ENCODE measurements at regions not wholly inside any gene's neighbourhood (a gene's known extent, or its start where the extent isn't known, plus 50 kb on each side); places are given as distances from the start of the nearest gene placed in this dataset.

- no peak for DNase-seq
- Histone ChIP-seq H3K27me3 (no peaks in the 10 kb centered on the region), H3K4me1 (no peaks in the 10 kb centered on the region), H3K4me3 (ENCODE audit: low read depth, low read length) (no peak overlapping the region), H3K9me3 (0 out of 2 replicates have a peak, but pooled peaks cover 3% of the 10 kb centered on the region), H3K36me3 (no peaks in the 10 kb centered on the region)
- no peak for TF ChIP-seq CTCF (IDR thresholded peaks at IDR 0.05; ENCODE audit: low read depth, low read length)
Measured at GRCh38 chr2:2409481-2409880, 78.4 kb upstream of the MYT1L start.

GRCh38 chr2:2405780-2406179, 74.7 kb upstream of the MYT1L start:
- H3K4me1 ChIP-seq, result no peaks in the 10 kb centered on the region
- no peak for TF ChIP-seq CTCF (IDR thresholded peaks at IDR 0.05; ENCODE audit: low read depth, low read length)

GRCh38 chr2:2400286-2401038, 69.4 kb upstream of the MYT1L start:
- Histone ChIP-seq H3K27me3 (no peaks in the 10 kb centered on the region; the same call in 1 of the 2 replicates), H3K4me3 (ENCODE audit: low read depth, low read length) (no peak overlapping the region), H3K4me1 (0 out of 2 replicates have a peak, but pooled peaks cover 5% of the 10 kb centered on the region), H3K36me3 (no peaks in the 10 kb centered on the region), H3K9me3 (peaks cover 3% of the 10 kb centered on the region; the same call in 1 of the 2 replicates)
- DNase-seq, result peak; percentile 20
- TF ChIP-seq CTCF (IDR thresholded peaks at IDR 0.05; ENCODE audit: low read depth, low read length), result no peak

More at GRCh38 chr2:2405780-2406179, 74.7 kb upstream of the MYT1L start:
- Histone ChIP-seq H3K9me3 (peaks cover 3% of the 10 kb centered on the region; the same call in 1 of the 2 replicates), H3K36me3 (no peaks in the 10 kb centered on the region), H3K27me3 (no peaks in the 10 kb centered on the region; the same call in 1 of the 2 replicates), H3K4me3 (ENCODE audit: low read depth, low read length) (no peak overlapping the region)
- no peak for DNase-seq

GRCh38 chr2:2399396-2399795, 68.3 kb upstream of the MYT1L start:
- H3K4me1 ChIP-seq, result 0 out of 2 replicates have a peak, but pooled peaks cover 5% of the 10 kb centered on the region
- no peaks in the 10 kb centered on the region; the same call in 1 of the 2 replicates for H3K27me3 ChIP-seq
- TF ChIP-seq CTCF (IDR thresholded peaks at IDR 0.05; ENCODE audit: low read depth, low read length), result no peak
- H3K9me3 ChIP-seq, result no peaks in the 10 kb centered on the region; the same call in 1 of the 2 replicates
- DNase-seq, result peak; percentile 19
- H3K4me3 ChIP-seq (ENCODE audit: low read depth, low read length), result no peak overlapping the region
- no peaks in the 10 kb centered on the region for H3K36me3 ChIP-seq

- TF ChIP-seq CTCF (IDR thresholded peaks at IDR 0.05; ENCODE audit: low read depth, low read length), result no peak
- DNase-seq, result no peak
- H3K9me3 ChIP-seq, result peaks cover 4% of the 10 kb centered on the region; the same call in 1 of the 2 replicates
- no peaks in the 10 kb centered on the region for H3K36me3 ChIP-seq
- no peaks in the 10 kb centered on the region for H3K4me1 ChIP-seq
- no peaks in the 10 kb centered on the region for H3K27me3 ChIP-seq
- H3K4me3 ChIP-seq (ENCODE audit: low read depth, low read length), result no peak overlapping the region
Measured at GRCh38 chr2:2392332-2392731, 61.3 kb upstream of the MYT1L start.

GRCh38 chr2:2389215-2389614, 58.1 kb upstream of the MYT1L start:
- DNase-seq, result no peak
- Histone ChIP-seq H3K4me1 (no peaks in the 10 kb centered on the region), H3K9me3 (peaks cover 4% of the 10 kb centered on the region; the same call in 1 of the 2 replicates), H3K4me3 (ENCODE audit: low read depth, low read length) (no peak overlapping the region), H3K27me3 (no peaks in the 10 kb centered on the region), H3K36me3 (no peaks in the 10 kb centered on the region)
- TF ChIP-seq CTCF (IDR thresholded peaks at IDR 0.05; ENCODE audit: low read depth, low read length), result no peak

Data from BE2C (cell line).